ENCODE measurements at regions not wholly inside any gene's neighbourhood (a gene's known extent, or its start where the extent isn't known, plus 50 kb on each side); places are given as distances from the start of the nearest gene placed in this dataset.

DNA sequence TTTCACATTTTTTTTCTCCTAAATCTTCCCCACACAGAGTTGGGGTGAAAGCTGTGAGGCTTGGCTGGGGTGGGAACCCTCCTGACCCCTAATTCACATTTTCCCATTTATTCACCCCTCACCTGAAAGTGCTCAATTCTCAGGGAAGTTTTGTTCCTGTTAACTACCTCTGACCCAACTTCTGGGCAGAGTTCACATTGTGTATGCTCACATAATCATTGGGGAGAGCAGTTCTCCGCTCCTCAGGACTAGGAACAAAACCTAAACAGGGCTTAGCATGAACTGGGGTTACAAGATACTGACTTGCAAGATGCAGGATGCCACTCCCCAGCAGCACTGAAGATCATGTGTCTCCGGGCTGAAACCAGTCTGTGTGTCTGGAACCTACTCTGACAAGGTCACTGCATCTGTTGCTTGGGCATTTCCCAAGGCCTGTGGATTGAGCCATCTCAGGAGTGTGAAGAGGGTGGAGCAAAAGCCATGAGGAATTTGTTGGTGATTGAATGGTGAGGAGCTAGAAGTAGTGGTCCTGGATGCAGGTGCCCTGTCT, 258.1 kb upstream of the IGFBP3 start:
- Histone ChIP-seq H3K9me3 (ENCODE audit: low read length) (no peaks in the 10 kb centered on the region), H3K4me1 (ENCODE audit: insufficient read depth, low read length) (peaks cover 10% of the 10 kb centered on the region), H2AFZ (ENCODE audit: low read depth, low read length) (no peak overlapping the region), H3K4me3 (ENCODE audit: low read length) (no peak overlapping the region), H3K27me3 (ENCODE audit: insufficient read depth, low read length) (no peaks in the 10 kb centered on the region), H3K36me3 (ENCODE audit: insufficient read depth, low read length) (no peaks in the 10 kb centered on the region)

DNA sequence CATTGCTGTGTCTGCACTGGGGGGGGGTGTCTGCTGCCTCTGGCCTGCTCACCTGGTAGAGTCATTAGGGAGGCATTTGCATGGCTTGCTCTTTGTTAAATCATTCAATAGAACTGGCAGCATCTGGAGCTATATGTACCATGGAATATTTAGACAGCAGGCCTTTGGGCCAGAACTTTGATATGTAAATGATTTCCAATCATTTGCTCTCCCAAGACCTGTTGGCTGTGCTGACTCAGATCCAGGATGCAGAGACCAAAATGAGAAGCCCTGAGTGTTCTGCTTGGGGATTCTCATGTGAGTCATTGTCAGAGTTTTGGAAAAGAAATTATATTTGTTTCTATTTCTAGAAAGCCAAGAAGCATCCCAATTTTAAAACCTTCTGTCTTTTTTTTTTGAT, 257.6 kb upstream of the IGFBP3 start:
- Histone ChIP-seq H3K27me3 (ENCODE audit: insufficient read depth, low read length) (no peaks in the 10 kb centered on the region), H2AFZ (ENCODE audit: low read depth, low read length) (no peak overlapping the region), H3K4me3 (ENCODE audit: low read length) (no peak overlapping the region), H3K36me3 (ENCODE audit: insufficient read depth, low read length) (no peaks in the 10 kb centered on the region), H3K9me3 (ENCODE audit: low read length) (no peaks in the 10 kb centered on the region), H3K4me1 (ENCODE audit: insufficient read depth, low read length) (peaks cover 10% of the 10 kb centered on the region)

DNA sequence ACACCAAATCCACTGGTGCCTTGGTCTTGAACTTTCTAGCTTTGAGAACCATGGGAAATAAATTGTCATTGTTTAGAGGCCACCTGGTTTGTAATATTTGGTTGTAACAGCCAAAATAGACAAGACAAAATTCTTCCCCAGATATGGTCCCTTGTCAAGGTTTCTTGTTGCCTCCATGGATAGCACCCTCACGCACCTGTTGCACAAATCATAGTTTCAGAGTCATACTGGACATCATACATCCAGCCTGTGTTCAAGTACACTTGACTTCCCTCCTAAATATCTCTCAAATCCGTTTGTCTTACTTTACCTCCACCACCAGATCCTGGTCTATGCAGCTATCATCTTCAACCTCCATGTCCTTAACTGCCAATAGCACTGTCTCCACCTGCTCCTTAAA, 256.7 kb upstream of the IGFBP3 start:
- no peak overlapping the region for H3K4me3 ChIP-seq (ENCODE audit: low read length)
- H3K4me1 ChIP-seq (ENCODE audit: insufficient read depth, low read length), result peaks cover 10% of the 10 kb centered on the region
- no peaks in the 10 kb centered on the region for H3K27me3 ChIP-seq (ENCODE audit: insufficient read depth, low read length)
- no peaks in the 10 kb centered on the region for H3K36me3 ChIP-seq (ENCODE audit: insufficient read depth, low read length)
- no peaks in the 10 kb centered on the region for H3K9me3 ChIP-seq (ENCODE audit: low read length)
- H2AFZ ChIP-seq (ENCODE audit: low read depth, low read length), result no peak overlapping the region

DNA sequence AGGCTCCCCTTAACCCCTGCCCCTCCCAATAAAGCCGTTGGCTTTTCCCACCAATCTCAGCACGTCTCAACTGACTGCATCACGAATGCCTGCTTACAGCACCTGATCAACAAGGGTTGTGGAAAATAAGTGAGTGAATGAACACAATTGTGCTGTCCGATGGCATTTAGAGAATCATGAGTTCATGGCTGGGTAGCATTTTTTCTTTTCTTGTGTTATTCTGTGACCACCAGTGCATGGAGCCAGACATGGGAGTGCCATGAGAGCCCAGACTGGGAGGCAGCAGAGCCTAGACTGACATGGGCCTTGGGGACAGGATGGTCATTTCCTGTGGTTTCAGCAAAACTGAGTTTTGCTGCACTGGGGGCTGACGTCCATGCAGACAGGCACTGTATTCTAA, 254.1 kb upstream of the IGFBP3 start:
- H3K4me1 ChIP-seq (ENCODE audit: insufficient read depth, low read length), result peaks cover 10% of the 10 kb centered on the region
- H3K36me3 ChIP-seq (ENCODE audit: insufficient read depth, low read length), result no peaks in the 10 kb centered on the region
- H2AFZ ChIP-seq (ENCODE audit: low read depth, low read length), result no peak overlapping the region
- no peaks in the 10 kb centered on the region for H3K9me3 ChIP-seq (ENCODE audit: low read length)
- H3K27me3 ChIP-seq (ENCODE audit: insufficient read depth, low read length), result no peaks in the 10 kb centered on the region
- no peak overlapping the region for H3K4me3 ChIP-seq (ENCODE audit: low read length)

DNA sequence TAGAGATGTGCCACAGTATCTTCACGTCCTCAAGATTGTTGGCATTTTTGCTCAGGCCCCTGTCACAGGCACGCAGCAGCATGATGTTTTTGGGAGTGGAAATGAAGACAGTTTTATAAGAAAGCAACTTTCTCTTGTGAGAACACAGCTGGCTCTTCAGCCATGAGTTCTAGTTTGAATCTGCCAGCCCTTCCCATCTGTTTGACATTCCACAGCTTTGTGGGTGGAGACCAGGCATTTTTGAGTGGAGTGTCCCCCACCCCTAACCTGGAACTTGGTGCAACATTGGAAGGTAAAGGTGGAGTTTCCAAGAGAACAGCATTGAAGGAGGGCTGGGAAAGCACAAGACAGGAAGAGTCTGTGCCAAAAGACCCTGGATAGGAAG, 253.1 kb upstream of the IGFBP3 start:
- H3K4me3 ChIP-seq (ENCODE audit: low read length), result no peak overlapping the region

DNA sequence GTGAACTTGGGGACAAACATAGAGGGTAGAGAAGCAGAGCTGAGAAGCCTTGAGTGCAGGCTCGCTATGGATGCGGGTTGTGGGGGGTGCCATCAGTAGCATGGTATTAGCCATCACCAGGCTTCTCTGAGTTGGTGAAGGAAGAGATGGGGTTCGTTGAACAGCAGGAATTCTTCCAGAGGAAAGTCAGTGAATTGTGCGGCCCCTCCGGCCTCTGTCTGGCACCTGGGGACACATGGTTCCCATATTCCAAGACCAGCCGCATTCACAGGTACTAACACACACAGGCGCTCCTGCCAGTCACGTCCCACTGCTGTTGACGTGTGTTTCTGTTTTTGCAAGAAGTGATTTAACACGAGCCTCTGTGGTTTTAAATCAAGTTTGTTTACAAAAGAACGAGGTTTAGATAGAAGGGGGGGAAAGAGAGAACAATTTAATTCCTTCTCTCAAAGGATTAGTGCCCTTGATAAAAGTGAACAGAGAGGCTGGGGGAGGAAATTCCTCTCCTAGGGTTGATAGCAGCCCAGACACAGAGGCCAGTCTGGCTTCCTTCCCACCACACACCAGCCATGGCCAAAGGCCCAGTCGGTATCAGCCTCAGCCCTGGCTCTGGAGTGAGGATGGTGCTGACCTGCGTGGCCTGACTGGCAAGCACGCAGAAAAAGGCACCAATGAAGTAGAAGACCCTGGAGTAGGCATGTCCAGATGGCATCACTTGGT, 252.6 kb upstream of the IGFBP3 start:
- no peaks in the 10 kb centered on the region for H3K9me3 ChIP-seq (ENCODE audit: low read length)
- H3K4me1 ChIP-seq (ENCODE audit: insufficient read depth, low read length), result peaks cover 3% of the 10 kb centered on the region
- no peak overlapping the region for H2AFZ ChIP-seq (ENCODE audit: low read depth, low read length)
- no peak overlapping the region for H3K4me3 ChIP-seq (ENCODE audit: low read length)
- no peaks in the 10 kb centered on the region for H3K36me3 ChIP-seq (ENCODE audit: insufficient read depth, low read length)
- H3K27me3 ChIP-seq (ENCODE audit: insufficient read depth, low read length), result no peaks in the 10 kb centered on the region

More for the DNA sequence above, 253.1 kb upstream of the IGFBP3 start:
- H3K27me3 ChIP-seq (ENCODE audit: insufficient read depth, low read length), result no peaks in the 10 kb centered on the region
- H3K4me1 ChIP-seq (ENCODE audit: insufficient read depth, low read length), result peaks cover 8% of the 10 kb centered on the region
- H3K9me3 ChIP-seq (ENCODE audit: low read length), result no peaks in the 10 kb centered on the region
- no peak overlapping the region for H2AFZ ChIP-seq (ENCODE audit: low read depth, low read length)
- no peaks in the 10 kb centered on the region for H3K36me3 ChIP-seq (ENCODE audit: insufficient read depth, low read length)

DNA sequence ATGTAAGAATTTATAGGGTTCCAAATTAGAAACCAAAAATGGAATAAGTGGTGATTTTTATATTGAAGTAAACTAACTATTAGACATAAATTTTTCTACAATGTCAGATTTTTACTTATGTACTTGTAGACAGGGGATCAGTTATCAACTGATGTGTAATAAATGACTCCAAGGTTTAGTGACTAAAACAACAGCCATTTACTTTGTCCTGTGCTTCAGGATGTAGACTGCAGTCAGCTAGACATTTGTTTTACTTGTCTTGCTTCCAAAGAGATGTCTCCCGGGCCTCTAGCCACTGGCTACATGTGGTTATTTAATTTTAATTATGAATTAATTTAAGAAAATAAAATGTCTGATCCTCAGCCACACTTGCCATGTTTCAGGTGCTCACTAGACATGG, 249.7 kb upstream of the IGFBP3 start:
- Histone ChIP-seq H3K4me1 (ENCODE audit: insufficient read depth, low read length) (no peaks in the 10 kb centered on the region), H3K36me3 (ENCODE audit: insufficient read depth, low read length) (no peaks in the 10 kb centered on the region), H2AFZ (ENCODE audit: low read depth, low read length) (no peak overlapping the region), H3K9me3 (ENCODE audit: low read length) (no peaks in the 10 kb centered on the region), H3K27me3 (ENCODE audit: insufficient read depth, low read length) (no peaks in the 10 kb centered on the region), H3K4me3 (ENCODE audit: low read length) (no peak overlapping the region)

DNA sequence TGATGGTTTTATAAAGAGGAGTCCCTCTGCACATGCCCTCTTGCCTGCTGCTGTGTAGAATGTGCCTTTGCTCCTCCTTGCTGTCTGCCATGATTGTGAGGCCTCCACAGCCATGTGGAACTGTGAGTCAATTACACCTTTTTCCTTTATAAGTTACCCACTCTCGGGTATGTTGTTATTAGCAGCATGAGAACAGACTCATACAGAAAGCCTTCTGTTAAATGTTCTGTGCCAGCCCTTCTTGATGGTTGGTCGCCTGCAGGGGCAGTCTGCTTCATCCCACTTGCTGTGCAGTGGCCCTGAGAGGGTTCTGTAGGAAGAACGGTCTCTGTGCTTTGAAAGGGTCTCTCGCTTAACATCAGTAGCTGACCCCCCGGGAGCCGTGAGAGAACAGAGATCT, 248.9 kb upstream of the IGFBP3 start:
- Histone ChIP-seq H3K36me3 (ENCODE audit: insufficient read depth, low read length) (no peaks in the 10 kb centered on the region), H3K9me3 (ENCODE audit: low read length) (no peaks in the 10 kb centered on the region)

DNA sequence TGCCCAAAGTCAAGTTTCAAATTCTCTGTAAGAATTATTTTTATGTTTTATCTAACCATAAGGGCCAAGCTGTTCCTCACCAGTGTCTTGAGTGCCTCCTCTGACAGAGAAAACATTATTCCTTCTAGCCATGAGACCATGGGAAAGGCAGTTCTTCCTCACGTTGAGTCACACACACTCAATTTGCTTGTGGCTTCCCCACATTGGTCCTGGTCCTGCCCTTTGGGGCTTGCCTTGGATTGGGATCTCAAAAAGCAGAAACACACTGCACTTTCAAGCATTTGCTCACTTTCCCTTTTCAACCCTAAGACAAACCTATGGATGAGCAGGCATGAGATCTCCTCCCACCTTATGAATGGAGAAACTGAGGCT, 248.3 kb upstream of the IGFBP3 start:
- H3K4me3 ChIP-seq (ENCODE audit: low read length), result no peak overlapping the region
- no peaks in the 10 kb centered on the region for H3K36me3 ChIP-seq (ENCODE audit: insufficient read depth, low read length)
- no peaks in the 10 kb centered on the region for H3K9me3 ChIP-seq (ENCODE audit: low read length)
- H2AFZ ChIP-seq (ENCODE audit: low read depth, low read length), result no peak overlapping the region
- H3K27me3 ChIP-seq (ENCODE audit: insufficient read depth, low read length), result no peaks in the 10 kb centered on the region
- no peaks in the 10 kb centered on the region for H3K4me1 ChIP-seq (ENCODE audit: insufficient read depth, low read length)

More for the DNA sequence above, 248.9 kb upstream of the IGFBP3 start:
- H2AFZ ChIP-seq (ENCODE audit: low read depth, low read length), result no peak overlapping the region
- H3K4me1 ChIP-seq (ENCODE audit: insufficient read depth, low read length), result no peaks in the 10 kb centered on the region
- no peaks in the 10 kb centered on the region for H3K27me3 ChIP-seq (ENCODE audit: insufficient read depth, low read length)
- H3K4me3 ChIP-seq (ENCODE audit: low read length), result no peak overlapping the region

DNA sequence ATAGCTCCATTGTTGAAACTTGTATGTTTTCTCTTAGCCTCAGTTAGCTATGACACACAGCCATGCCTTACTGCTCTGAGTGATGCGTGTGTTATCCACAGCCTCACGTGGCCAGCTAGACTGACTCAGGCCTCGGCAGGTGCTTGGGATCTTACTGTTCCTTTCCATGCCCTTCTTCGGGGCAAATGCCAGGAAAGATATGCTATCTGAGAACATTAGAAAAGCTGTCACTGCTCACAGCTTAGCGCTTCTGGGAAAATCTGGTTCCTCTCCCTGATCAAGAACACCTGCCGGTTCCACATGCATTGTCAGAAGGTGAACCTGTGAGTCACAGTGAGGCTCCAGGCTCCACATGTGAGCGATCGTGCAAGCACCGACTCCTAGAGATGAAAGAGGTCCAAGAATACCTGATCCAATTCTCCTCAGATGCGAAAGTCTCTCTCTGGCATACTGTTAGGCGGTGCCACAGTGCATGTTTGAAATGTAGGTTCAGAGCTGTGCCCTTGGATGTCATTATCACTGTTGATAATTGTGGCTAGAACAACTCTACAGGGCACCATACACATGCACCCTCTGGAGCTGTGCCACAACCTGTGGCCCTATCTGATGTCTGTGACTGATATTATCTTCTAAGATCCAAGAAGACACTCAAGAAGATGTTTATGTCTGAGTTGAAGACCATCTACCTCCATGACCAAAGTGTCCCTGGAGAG, 247.8 kb upstream of the IGFBP3 start:
- Histone ChIP-seq H3K4me3 (ENCODE audit: low read length) (no peak overlapping the region), H2AFZ (ENCODE audit: low read depth, low read length) (no peak overlapping the region), H3K36me3 (ENCODE audit: insufficient read depth, low read length) (no peaks in the 10 kb centered on the region), H3K4me1 (ENCODE audit: insufficient read depth, low read length) (no peaks in the 10 kb centered on the region), H3K27me3 (ENCODE audit: insufficient read depth, low read length) (no peaks in the 10 kb centered on the region), H3K9me3 (ENCODE audit: low read length) (no peaks in the 10 kb centered on the region)

DNA sequence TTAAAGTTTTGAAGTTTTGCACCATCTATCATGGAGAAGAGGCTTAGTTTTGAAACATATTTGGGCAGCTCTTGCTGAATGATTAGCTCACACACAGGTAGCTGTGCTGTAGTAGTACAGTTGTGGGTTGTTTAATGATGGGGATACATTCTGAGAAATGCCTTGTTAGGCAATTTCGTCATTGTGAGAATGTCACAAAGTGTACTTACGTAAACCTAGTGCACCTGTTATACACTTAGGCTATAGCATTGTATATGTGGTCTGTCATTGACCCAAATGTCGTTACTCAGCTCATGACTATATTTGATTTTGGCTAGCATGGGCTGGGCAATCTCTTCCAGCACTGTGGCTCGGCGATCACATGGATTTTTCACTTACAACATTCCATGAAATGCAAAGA, 247.2 kb upstream of the IGFBP3 start:
- no peaks in the 10 kb centered on the region for H3K4me1 ChIP-seq (ENCODE audit: insufficient read depth, low read length)
- H3K4me3 ChIP-seq (ENCODE audit: low read length), result no peak overlapping the region

DNA sequence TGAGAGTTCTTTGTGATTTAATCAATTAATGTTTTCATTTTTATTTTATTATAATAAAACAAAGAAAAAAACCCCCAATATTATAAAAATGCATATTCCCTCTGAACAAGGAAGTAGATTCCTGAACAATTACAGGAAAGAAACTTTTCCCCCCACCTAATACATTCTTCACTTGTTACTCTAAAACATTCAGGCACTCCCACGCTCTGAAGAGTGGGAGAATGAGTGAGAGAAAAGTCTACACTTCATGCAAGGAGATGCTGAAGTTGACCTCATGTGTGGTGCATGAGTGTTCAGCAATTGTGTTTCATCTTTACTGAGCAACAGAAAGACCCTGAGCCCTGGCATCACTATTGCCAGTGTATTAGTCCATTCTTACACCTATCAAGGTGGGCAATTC, 244.2 kb upstream of the IGFBP3 start:
- H3K9me3 ChIP-seq (ENCODE audit: low read length), result no peaks in the 10 kb centered on the region
- no peaks in the 10 kb centered on the region for H3K27me3 ChIP-seq (ENCODE audit: insufficient read depth, low read length)
- H3K4me3 ChIP-seq (ENCODE audit: low read length), result no peak overlapping the region
- H3K4me1 ChIP-seq (ENCODE audit: insufficient read depth, low read length), result no peaks in the 10 kb centered on the region
- H3K36me3 ChIP-seq (ENCODE audit: insufficient read depth, low read length), result no peaks in the 10 kb centered on the region
- no peak overlapping the region for H2AFZ ChIP-seq (ENCODE audit: low read depth, low read length)

More for the DNA sequence above, 247.2 kb upstream of the IGFBP3 start:
- Histone ChIP-seq H3K36me3 (ENCODE audit: insufficient read depth, low read length) (no peaks in the 10 kb centered on the region), H3K9me3 (ENCODE audit: low read length) (no peaks in the 10 kb centered on the region), H2AFZ (ENCODE audit: low read depth, low read length) (no peak overlapping the region), H3K27me3 (ENCODE audit: insufficient read depth, low read length) (no peaks in the 10 kb centered on the region)

DNA sequence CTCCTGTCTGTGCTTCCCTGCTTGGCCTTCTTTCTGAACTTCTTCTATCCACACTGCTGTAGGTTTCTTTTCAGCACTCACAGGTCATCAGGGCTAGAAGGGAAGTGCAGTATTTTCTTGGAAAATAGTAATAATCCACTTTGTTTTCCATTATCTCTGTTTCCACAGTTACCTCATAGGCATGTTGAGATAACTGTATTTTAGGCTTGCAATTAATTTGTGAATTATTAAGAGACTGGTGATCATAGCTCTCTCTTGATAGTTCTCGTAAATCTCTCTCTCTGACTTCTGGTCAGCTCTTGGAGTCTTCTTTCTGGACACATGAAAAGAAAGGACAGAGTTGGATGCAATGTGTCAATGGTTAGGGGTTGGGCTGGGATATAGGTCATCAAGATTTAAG, 243.6 kb upstream of the IGFBP3 start:
- no peaks in the 10 kb centered on the region for H3K9me3 ChIP-seq (ENCODE audit: low read length)
- H3K36me3 ChIP-seq (ENCODE audit: insufficient read depth, low read length), result no peaks in the 10 kb centered on the region
- no peaks in the 10 kb centered on the region for H3K4me1 ChIP-seq (ENCODE audit: insufficient read depth, low read length)
- H3K27me3 ChIP-seq (ENCODE audit: insufficient read depth, low read length), result no peaks in the 10 kb centered on the region
- no peak overlapping the region for H3K4me3 ChIP-seq (ENCODE audit: low read length)
- no peak overlapping the region for H2AFZ ChIP-seq (ENCODE audit: low read depth, low read length)

Measured in neuron (in vitro differentiated cells).